Fibroblast of villous mesenchyme (primary cell): ENCODE measurements at regions not wholly inside any gene's neighbourhood (a gene's known extent, or its start where the extent isn't known, plus 50 kb on each side); places are given as distances from the start of the nearest gene placed in this dataset.

Experiments
- DNase-seq: peaks from one replicate; pipeline ENCODE4 v3.0.0-alpha.2; 2010; ENCODE audit warnings: low read depth
- H3K4me3 ChIP-seq: 2 replicates; pipeline ENCODE4 v1.5.1; 2011; ENCODE audit warnings: low read depth, mild to moderate bottlenecking, low read length
- CTCF ChIP-seq: IDR thresholded peaks from 2 replicates; pipeline ENCODE4 v1.5.1; 2012; ENCODE audit warnings: low read depth, mild to moderate bottlenecking, low read length; ENCODE audit not compliant: insufficient read depth

DNA sequence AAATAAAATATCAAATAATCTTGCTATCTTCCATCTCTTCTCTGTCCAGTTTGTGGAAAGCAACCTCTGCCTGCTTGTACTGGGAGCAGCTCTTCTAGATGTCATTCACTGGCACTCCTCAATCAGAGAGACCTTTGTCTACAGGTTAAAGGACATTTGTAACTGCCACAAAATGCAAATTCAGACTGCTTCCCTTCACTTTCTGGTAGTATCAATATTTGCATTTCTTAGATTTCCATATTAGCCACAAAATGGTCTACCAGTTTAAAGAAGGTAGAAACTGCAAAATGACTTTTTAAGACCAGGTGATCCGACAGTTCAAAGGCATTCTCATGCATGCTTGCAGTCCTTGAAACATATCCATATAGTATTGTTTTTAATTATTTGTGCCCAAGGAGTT is 51.7 kb upstream of the RCN1 start:
- no peak overlapping the region for H3K4me3 ChIP-seq

DNA sequence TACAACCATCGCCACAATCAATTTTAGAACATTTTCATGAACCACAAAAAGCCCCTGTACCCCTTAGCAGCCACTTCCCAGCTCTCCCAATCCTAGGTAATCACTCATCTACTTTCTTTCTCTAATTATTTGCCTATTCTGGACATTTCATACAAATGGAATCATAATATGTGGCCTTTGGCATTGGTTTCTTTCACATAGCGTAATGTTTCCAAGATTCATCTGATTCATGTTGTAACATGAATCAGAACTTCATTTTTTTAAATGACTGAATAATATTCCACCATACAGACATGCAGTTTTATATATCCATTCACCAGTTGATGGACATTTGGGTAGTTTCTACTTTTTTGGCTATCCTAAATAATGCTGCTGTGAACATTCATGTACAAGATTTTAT is 56.2 kb upstream of the RCN1 start:
- no peak for DNase-seq
- H3K4me3 ChIP-seq, result no peak overlapping the region
- TF ChIP-seq CTCF, result no peak

More for the DNA sequence above, 51.7 kb upstream of the RCN1 start:
- no peak for TF ChIP-seq CTCF
- no peak for DNase-seq

DNA sequence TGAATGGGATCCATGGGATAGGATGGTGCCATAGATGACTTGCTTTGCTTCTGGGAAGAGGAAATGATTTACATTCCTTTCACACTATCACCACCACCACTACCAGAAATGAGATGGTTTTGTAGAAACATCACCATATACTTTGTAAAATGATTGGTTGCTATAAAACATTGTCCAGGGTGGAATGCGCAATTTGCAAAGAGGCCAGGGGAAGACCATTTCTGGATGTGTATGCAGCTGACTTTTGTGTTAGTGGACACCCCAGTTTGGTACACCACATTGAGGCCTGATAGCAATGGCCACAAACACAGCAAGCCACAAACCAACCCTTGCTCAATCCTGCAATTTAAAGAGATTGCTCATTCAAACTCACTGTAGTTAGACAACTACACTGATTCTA is 56.7 kb upstream of the RCN1 start:
- peak; percentile 77 for DNase-seq
- no peak overlapping the region for H3K4me3 ChIP-seq
- TF ChIP-seq CTCF, result no peak

DNA sequence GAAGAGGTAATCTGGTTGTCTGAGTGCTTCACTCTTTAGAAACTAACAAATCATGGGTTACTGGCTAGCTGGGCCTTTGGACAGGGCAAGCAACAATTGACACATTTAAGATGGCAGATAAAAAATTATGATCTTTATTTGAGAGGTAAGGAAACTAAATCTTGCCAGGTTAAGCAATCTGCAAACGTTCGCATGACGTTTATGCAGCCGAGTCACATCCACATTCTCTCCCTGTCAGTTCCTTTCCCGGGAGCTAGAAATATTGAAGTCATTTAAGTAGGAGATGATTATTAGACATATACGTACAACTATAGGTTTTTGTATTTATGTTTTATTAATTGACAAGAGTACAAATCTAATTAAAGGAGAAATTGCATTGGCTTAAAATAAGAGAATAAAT is 57.4 kb upstream of the RCN1 start:
- no peak for DNase-seq
- no peak for TF ChIP-seq CTCF
- H3K4me3 ChIP-seq, result no peak overlapping the region

GRCh38 chr11:32033067-32033466 is 57.8 kb upstream of the RCN1 start:
- no peak overlapping the region for H3K4me3 ChIP-seq
- DNase-seq, result no peak
- no peak for TF ChIP-seq CTCF

GRCh38 chr11:32032478-32032877 is 58.4 kb upstream of the RCN1 start:
- TF ChIP-seq CTCF, result no peak
- H3K4me3 ChIP-seq, result no peak overlapping the region
- no peak for DNase-seq

GRCh38 chr11:32032052-32032451 is 58.8 kb upstream of the RCN1 start:
- no peak for DNase-seq
- TF ChIP-seq CTCF, result no peak
- no peak overlapping the region for H3K4me3 ChIP-seq
